ENCODE measurements at regions not wholly inside any gene's neighbourhood (a gene's known extent, or its start where the extent isn't known, plus 50 kb on each side); places are given as distances from the start of the nearest gene placed in this dataset.

GRCh38 chr2:15753233-15753798 lies 161.6 kb downstream of the DDX1 start:
- Histone ChIP-seq H3K27me3 (no peaks in the 10 kb centered on the region), H3K27ac (no peak overlapping the region), H3K4me3 (no peak overlapping the region), H3K4me1 (peaks cover 0 to 8% (median 2%) of the 10 kb centered on the region in 4 donors), H3K36me3 (no peaks in the 10 kb centered on the region), H3K9me3 (no peaks in the 10 kb centered on the region)
- WGBS, 2 donors (ENCODE audit: low coverage in 1 of 2): 72 to 74% methylated on average over 4 to 7 of the region's 7 CpGs
- in situ Hi-C loops (cut with MboI; ENCODE audit: low pct_ligation_motif_present in 1 of 4, low pct_unique_long_range_greater_than_20kb in 1 of 4, low sequenced_read_pairs in 3 of 4): no loop called here
- intact Hi-C loops (cut with DNase I; ENCODE audit: low total_unique reads): no loop called here
- no peak for TF ChIP-seq CTCF (IDR thresholded peaks at IDR 0.05)
- no peak for TF ChIP-seq POLR2A (IDR thresholded peaks at IDR 0.05)
- TF ChIP-seq EP300 (IDR thresholded peaks at IDR 0.05; ENCODE audit: low read depth): no peak
- no peak for TF ChIP-seq POLR2AphosphoS5 (IDR thresholded peaks at IDR 0.05)
- no peak for DNase-seq

- DNase-seq: no peak
- in situ Hi-C loops (cut with MboI; ENCODE audit: low pct_ligation_motif_present in 1 of 4, low pct_unique_long_range_greater_than_20kb in 1 of 4, low sequenced_read_pairs in 3 of 4) (no loop called here), intact Hi-C loops (cut with DNase I; ENCODE audit: low total_unique reads) (no loop called here)
- H3K27ac ChIP-seq: no peak overlapping the region
- no peaks in the 10 kb centered on the region for H3K27me3 ChIP-seq
- TF ChIP-seq POLR2A (IDR thresholded peaks at IDR 0.05) (no peak), POLR2AphosphoS5 (IDR thresholded peaks at IDR 0.05) (no peak), EP300 (IDR thresholded peaks at IDR 0.05; ENCODE audit: low read depth) (no peak), CTCF (IDR thresholded peaks at IDR 0.05) (no peak)
- H3K4me1 ChIP-seq: peaks cover 0 to 8% (median 2%) of the 10 kb centered on the region in 4 donors
- no peak overlapping the region for H3K4me3 ChIP-seq
- H3K36me3 ChIP-seq: no peaks in the 10 kb centered on the region
- no peaks in the 10 kb centered on the region for H3K9me3 ChIP-seq
- 92 to 100% methylated on average over 2 to 15 of the region's 15 CpGs for WGBS, 2 donors (ENCODE audit: low coverage in 1 of 2)
Observed at GRCh38 chr2:15753811-15754702, 162.4 kb downstream of the DDX1 start.

- WGBS, 2 donors (ENCODE audit: low coverage in 1 of 2): 72 to 80% methylated on average over 1 to 5 of the region's 5 CpGs
- TF ChIP-seq EP300 (IDR thresholded peaks at IDR 0.05; ENCODE audit: low read depth) (no peak), POLR2AphosphoS5 (IDR thresholded peaks at IDR 0.05) (no peak), POLR2A (IDR thresholded peaks at IDR 0.05) (no peak), CTCF (IDR thresholded peaks at IDR 0.05) (no peak)
- no peaks in the 10 kb centered on the region for H3K27me3 ChIP-seq
- peaks cover 0 to 5% (median 1%) of the 10 kb centered on the region in 4 donors for H3K4me1 ChIP-seq
- no peaks in the 10 kb centered on the region for H3K9me3 ChIP-seq
- intact Hi-C loops (cut with DNase I; ENCODE audit: low total_unique reads): no loop called here
- H3K4me3 ChIP-seq: no peak overlapping the region
- DNase-seq: no peak
- in situ Hi-C loops (cut with MboI; ENCODE audit: low pct_ligation_motif_present in 1 of 4, low pct_unique_long_range_greater_than_20kb in 1 of 4, low sequenced_read_pairs in 3 of 4): no loop called here
- H3K36me3 ChIP-seq: no peaks in the 10 kb centered on the region
- no peak overlapping the region for H3K27ac ChIP-seq
Observed at GRCh38 chr2:15754703-15755099, 163.0 kb downstream of the DDX1 start.

GRCh38 chr2:15755528-15755927 lies 163.9 kb downstream of the DDX1 start:
- Histone ChIP-seq H3K4me1 (no peaks in the 10 kb centered on the region), H3K27me3 (no peaks in the 10 kb centered on the region), H3K27ac (no peak overlapping the region), H3K9me3 (no peaks in the 10 kb centered on the region), H3K36me3 (no peaks in the 10 kb centered on the region), H3K4me3 (no peak overlapping the region)
- intact Hi-C loops (cut with DNase I; ENCODE audit: low total_unique reads) (no loop called here), in situ Hi-C loops (cut with MboI; ENCODE audit: low pct_ligation_motif_present in 1 of 4, low pct_unique_long_range_greater_than_20kb in 1 of 4, low sequenced_read_pairs in 3 of 4) (no loop called here)
- no peak for DNase-seq
- WGBS, 2 donors (ENCODE audit: low coverage in 1 of 2): 91% methylated on average over 2 of the region's 2 CpGs; no CpG with 5 or more reads in 1 of the 2 donors
- no peak for TF ChIP-seq POLR2A (IDR thresholded peaks at IDR 0.05)

Data from transverse colon (tissue), 4 donors.